ENCODE measurements at regions not wholly inside any gene's neighbourhood (a gene's known extent, or its start where the extent isn't known, plus 50 kb on each side); places are given as distances from the start of the nearest gene placed in this dataset.

GRCh38 chr15:79140846-79141570 is 50.4 kb upstream of the RASGRF1 start:
- DNase-seq, result no peak
- no peaks in the 10 kb centered on the region for H3K27me3 ChIP-seq
- 51 to 64% methylated on average over 1 of the region's 1 CpG for WGBS, 2 donors
- no peak overlapping the region for H3K27ac ChIP-seq
- H3K36me3 ChIP-seq (ENCODE audit: low read depth, missing control alignments), result no peaks in the 10 kb centered on the region
- no peak overlapping the region for H3K4me3 ChIP-seq
- intact Hi-C loops (cut with DNase I; ENCODE audit: low total_unique reads), result no loop called here
- TF ChIP-seq POLR2A (IDR thresholded peaks at IDR 0.05), result no peak
- no peak for TF ChIP-seq CTCF (IDR thresholded peaks at IDR 0.05)
- no peaks in the 10 kb centered on the region for H3K9me3 ChIP-seq
- H3K4me1 ChIP-seq, result no peaks in the 10 kb centered on the region

MicroRNAs encoded in the stretch of these regions (microRNA counts, 767-probe panel; counts per million panel counts)
- 0 to 152 counts per million in 2 donors for microRNA hsa-miR-184

Small RNA genes lying in the stretch of these regions (microRNA-seq; reads per million reads assigned to microRNA genes)
- 26.9 to 57.0 reads per million in 2 donors for gene MIR184 (ENCODE audit: borderline number of aligned reads in 2 of 2, borderline replicate concordance in 1 of 2)

Small RNA genes lying in the stretch of these regions (small RNA-seq; reads per million reads assigned to genes)
- gene MIR184, result 5.5 to 6.2 reads per million in 2 donors

Measured in testis (tissue), 2 donors.